Brain microvascular endothelial cell (primary cell): ENCODE measurements at regions not wholly inside any gene's neighbourhood (a gene's known extent, or its start where the extent isn't known, plus 50 kb on each side); places are given as distances from the start of the nearest gene placed in this dataset.

ENCODE experiments used
- DNase-seq: peaks from one replicate; pipeline ENCODE4 v3.0.0-alpha.2; 2020
- H3K27ac ChIP-seq: fragments of 250-450 bp; sonication (Bioruptor Pico); 2 replicates; pipeline ENCODE4 v1.5.1; 2020; ENCODE audit warnings: mild to moderate bottlenecking, moderate library complexity
- H3K27me3 ChIP-seq: fragments of 250-450 bp; sonication (Bioruptor Pico); replicated peaks from 2 replicates; pipeline ENCODE4 v1.5.1; 2020; ENCODE audit warnings: mild to moderate bottlenecking
- H3K36me3 ChIP-seq: fragments of 250-450 bp; sonication (Bioruptor Pico); replicated peaks from 2 replicates; pipeline ENCODE4 v1.5.1; 2020; ENCODE audit warnings: mild to moderate bottlenecking
- H3K4me3 ChIP-seq: 2 replicates; pipeline ENCODE4 v1.5.1; 2011; ENCODE audit warnings: low read depth, mild to moderate bottlenecking, control low read depth, low read length, moderate library complexity
- in situ Hi-C: cut with HindIII; loops from 2 replicates; pipeline ENCODE4 v1.10.0; 2017; ENCODE audit warnings: low sequenced_read_pairs, low pct_ligation_motif_present
- TF ChIP-seq, protein P1 (sequence below): IDR thresholded peaks from 2 replicates; pipeline ENCODE4 v1.5.1; 2011; ENCODE audit warnings: low read depth, mild to moderate bottlenecking, moderate library complexity, low read length, control low read depth, inconsistent platforms; ENCODE audit errors: missing control alignments

DNA sequence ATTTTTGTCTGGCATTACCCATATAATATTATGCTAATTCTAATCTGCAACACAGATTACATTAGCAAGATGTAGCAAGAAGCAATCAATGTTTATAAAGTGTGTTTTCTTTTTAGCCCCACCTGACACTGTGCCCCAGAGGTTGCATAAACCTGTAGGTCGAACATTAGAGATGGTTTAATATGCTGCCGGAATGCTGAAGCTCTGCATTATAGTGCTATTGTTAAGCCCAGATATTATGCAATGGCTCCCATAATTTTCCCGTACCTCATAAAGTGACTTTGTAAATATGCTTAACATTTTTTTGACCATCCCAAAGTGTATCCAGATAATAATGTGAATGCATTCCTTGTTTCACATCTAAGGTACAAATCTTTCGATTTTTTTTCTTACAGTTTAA, 109.3 kb upstream of the MAP4K3 start:
- no peak overlapping the region for H3K4me3 ChIP-seq
- no peaks in the 10 kb centered on the region for H3K36me3 ChIP-seq
- no peaks in the 10 kb centered on the region for H3K27me3 ChIP-seq
- TF ChIP-seq, protein P1, sequence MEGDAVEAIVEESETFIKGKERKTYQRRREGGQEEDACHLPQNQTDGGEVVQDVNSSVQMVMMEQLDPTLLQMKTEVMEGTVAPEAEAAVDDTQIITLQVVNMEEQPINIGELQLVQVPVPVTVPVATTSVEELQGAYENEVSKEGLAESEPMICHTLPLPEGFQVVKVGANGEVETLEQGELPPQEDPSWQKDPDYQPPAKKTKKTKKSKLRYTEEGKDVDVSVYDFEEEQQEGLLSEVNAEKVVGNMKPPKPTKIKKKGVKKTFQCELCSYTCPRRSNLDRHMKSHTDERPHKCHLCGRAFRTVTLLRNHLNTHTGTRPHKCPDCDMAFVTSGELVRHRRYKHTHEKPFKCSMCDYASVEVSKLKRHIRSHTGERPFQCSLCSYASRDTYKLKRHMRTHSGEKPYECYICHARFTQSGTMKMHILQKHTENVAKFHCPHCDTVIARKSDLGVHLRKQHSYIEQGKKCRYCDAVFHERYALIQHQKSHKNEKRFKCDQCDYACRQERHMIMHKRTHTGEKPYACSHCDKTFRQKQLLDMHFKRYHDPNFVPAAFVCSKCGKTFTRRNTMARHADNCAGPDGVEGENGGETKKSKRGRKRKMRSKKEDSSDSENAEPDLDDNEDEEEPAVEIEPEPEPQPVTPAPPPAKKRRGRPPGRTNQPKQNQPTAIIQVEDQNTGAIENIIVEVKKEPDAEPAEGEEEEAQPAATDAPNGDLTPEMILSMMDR = no peak
- H3K27ac ChIP-seq = no peak overlapping the region
- in situ Hi-C loops = no loop called here
- no peak for DNase-seq

DNA sequence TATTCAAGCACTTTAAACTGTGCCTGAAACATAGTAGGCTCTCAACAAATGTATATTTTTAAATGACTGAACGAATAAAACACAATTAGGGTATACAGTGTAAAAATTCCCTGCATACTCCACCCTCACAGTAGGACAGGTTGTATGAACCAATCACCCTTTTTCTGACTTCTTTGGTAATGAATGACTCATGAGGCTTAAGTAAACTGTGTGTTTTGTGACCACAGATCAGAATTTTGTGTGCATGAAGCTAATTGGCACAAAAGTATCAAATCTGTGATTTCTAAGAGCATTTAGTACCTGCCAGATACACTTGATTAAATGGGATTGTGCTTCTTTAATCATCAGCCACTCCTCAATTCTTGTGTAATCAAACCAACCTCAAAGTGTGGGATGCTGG, 109.9 kb upstream of the MAP4K3 start:
- H3K27ac ChIP-seq = peak overlapping the region; percentile 53
- H3K4me3 ChIP-seq = no peak overlapping the region
- no peak for DNase-seq
- in situ Hi-C loops = no loop called here
- H3K36me3 ChIP-seq = no peaks in the 10 kb centered on the region
- TF ChIP-seq, protein P1 = no peak
- no peaks in the 10 kb centered on the region for H3K27me3 ChIP-seq

DNA sequence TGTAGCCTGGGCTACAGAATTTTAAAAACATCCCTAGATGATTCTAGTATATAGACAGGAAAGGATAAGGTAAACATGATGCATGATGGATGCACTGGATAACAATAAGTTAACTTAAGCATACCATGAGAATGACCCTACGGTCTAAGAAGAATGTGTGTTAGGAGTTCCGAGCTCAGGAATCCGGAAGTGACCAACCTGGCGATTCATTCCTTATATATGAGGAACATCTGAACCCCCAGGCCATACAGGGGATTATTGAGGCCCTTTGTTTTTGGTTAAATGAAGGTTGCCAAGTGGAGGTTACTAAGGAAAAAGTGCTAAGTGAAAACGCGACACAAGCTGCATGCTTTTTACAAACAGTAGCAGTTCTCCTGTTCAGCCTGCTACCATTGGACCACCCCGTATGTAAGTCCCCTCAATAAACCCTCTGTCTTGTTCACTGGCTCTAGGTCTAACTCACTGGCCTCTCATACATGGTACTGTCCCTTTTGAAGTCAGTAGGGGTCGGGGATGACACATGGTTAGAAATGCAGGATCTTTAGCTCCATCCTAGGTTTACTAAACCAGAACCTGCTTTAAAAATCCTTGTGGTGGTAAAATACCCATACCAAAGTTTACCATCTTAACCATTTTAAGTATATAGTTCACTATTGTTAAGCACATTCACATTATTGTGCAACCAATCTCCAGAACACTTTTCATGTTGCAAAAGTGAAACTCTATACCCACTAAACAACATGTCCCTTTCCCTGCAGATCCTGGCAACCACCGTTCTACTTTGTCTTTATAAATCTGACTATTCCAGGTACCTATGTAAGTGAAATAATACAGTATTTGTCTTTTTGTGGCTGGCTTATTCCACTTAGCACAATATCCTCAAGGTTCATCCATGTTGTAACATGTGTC, 111.0 kb upstream of the MAP4K3 start:
- Histone ChIP-seq H3K27ac (peak overlapping the region; percentile 53), H3K4me3 (no peak overlapping the region), H3K27me3 (no peaks in the 10 kb centered on the region), H3K36me3 (no peaks in the 10 kb centered on the region)
- DNase-seq = peak; percentile 86
- in situ Hi-C loops = no loop called here
- TF ChIP-seq, protein P1 = no peak

DNA sequence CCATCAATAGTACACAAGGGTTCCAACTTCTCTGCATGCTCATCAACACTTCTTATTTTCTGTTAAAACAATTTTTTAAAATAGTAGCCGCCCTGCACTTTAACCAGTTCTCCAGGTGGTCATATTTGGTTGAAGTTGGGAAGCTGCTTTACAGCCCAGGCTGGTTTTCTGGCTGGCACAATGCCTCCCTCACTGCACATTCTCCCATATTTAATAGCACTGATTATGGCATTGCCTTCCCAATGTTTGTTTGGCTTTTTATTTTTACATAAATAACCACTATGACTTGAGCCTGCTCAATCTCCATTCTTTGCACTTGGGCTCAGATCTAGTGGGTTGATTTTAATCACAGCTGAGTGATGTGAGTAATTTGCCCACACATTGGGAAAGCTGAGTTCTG, 111.9 kb upstream of the MAP4K3 start:
- DNase-seq = no peak
- TF ChIP-seq, protein P1 = no peak
- Histone ChIP-seq H3K27ac (no peak overlapping the region), H3K4me3 (no peak overlapping the region), H3K36me3 (no peaks in the 10 kb centered on the region), H3K27me3 (no peaks in the 10 kb centered on the region)
- in situ Hi-C loops = no loop called here

DNA sequence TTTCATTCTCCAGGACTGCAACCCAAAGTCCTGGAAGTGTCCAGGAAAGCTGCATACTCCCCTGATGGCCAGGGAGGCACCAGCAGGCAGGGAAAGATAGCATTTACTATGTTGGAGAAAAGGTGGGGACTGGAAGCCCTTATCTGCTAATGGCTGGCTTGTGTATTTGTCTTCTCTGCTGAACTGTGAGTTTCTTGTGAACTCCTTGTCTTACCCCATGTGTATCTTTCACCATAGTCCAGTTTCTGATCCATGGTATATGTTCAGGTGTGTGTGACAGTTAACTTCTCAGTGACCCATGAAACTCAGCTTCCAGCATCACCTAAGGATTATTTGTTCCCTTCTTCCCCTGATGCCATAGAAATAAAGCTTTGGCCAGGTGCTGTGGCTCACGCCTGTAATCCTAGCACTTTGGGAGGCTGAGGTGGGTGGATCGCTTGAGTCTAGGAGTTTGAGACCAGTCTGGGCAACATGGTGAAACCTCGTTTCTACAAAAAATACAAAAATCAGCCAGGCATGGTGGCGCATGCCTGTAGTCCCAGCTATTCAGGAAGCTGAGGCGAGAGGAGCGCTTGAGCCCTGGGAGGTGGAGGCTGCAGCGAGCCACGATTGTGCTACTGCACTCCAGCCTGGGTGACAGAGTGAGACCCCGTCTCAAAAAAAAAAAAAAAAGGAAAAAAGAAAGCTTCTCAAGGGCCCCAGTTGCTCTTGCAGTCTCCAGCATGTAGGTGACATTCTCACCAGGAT, 112.8 kb upstream of the MAP4K3 start:
- in situ Hi-C loops = no loop called here
- H3K4me3 ChIP-seq = no peak overlapping the region
- TF ChIP-seq, protein P1 = no peak

More for the DNA sequence above, 112.8 kb upstream of the MAP4K3 start:
- H3K27ac ChIP-seq = no peak overlapping the region
- no peaks in the 10 kb centered on the region for H3K27me3 ChIP-seq
- no peak for DNase-seq
- no peaks in the 10 kb centered on the region for H3K36me3 ChIP-seq
